Glutamatergic neuron (in vitro differentiated cells): ENCODE measurements at regions not wholly inside any gene's neighbourhood (a gene's known extent, or its start where the extent isn't known, plus 50 kb on each side); places are given as distances from the start of the nearest gene placed in this dataset.

Source experiments
- DNase-seq: peaks from one replicate; pipeline ENCODE4 v3.0.0; 2022
- H3K27ac Mint-ChIP-seq: one replicate; pipeline ENCODE4 v1.8.0; 2020; ENCODE audit warnings: mild to moderate bottlenecking, mixed read lengths, inconsistent platforms; ENCODE audit not compliant: unreplicated experiment
- H3K27me3 Mint-ChIP-seq: one replicate; pipeline ENCODE4 v1.8.0; 2020; ENCODE audit warnings: mild to moderate bottlenecking, moderate library complexity, mixed read lengths, inconsistent platforms; ENCODE audit not compliant: unreplicated experiment
- H3K36me3 Mint-ChIP-seq: one replicate; pipeline ENCODE4 v1.8.0; 2020; ENCODE audit warnings: mild to moderate bottlenecking, mixed read lengths, inconsistent platforms; ENCODE audit not compliant: unreplicated experiment
- H3K4me1 Mint-ChIP-seq: one replicate; pipeline ENCODE4 v1.8.0; 2020; ENCODE audit warnings: mild to moderate bottlenecking, low read depth, mixed read lengths, inconsistent platforms; ENCODE audit not compliant: unreplicated experiment
- H3K4me3 Mint-ChIP-seq: one replicate; pipeline ENCODE4 v1.8.0; 2020; ENCODE audit warnings: mild to moderate bottlenecking, mixed read lengths, inconsistent platforms; ENCODE audit not compliant: unreplicated experiment
- H3K9me3 Mint-ChIP-seq: one replicate; pipeline ENCODE4 v1.8.0; 2020; ENCODE audit warnings: mild to moderate bottlenecking, moderate library complexity, mixed read lengths, inconsistent platforms; ENCODE audit not compliant: unreplicated experiment
- CTCF ChIP-seq: fragments of 200-600 bp; sonication (generic); IDR thresholded peaks from one replicate; pipeline ENCODE4 v1.5.0; 2021; ENCODE audit not compliant: partially characterized antibody, unreplicated experiment

GRCh38 chr2:195319548-195320412 lies 337.2 kb upstream of the SLC39A10 start:
- no peaks in the 10 kb centered on the region for H3K36me3 Mint-ChIP-seq
- H3K9me3 Mint-ChIP-seq: no peaks in the 10 kb centered on the region
- H3K27ac Mint-ChIP-seq: no peak overlapping the region
- TF ChIP-seq CTCF: no peak
- no peak for DNase-seq
- H3K4me1 Mint-ChIP-seq: peaks cover 8% of the 10 kb centered on the region
- H3K27me3 Mint-ChIP-seq: no peaks in the 10 kb centered on the region
- H3K4me3 Mint-ChIP-seq: no peak overlapping the region

GRCh38 chr2:195319112-195319460 lies 337.9 kb upstream of the SLC39A10 start:
- TF ChIP-seq CTCF: no peak
- no peak for DNase-seq
- Mint-ChIP-seq H3K27ac (no peak overlapping the region), H3K4me1 (peaks cover 8% of the 10 kb centered on the region), H3K36me3 (no peaks in the 10 kb centered on the region), H3K9me3 (no peaks in the 10 kb centered on the region), H3K4me3 (no peak overlapping the region), H3K27me3 (no peaks in the 10 kb centered on the region)

- no peaks in the 10 kb centered on the region for H3K27me3 Mint-ChIP-seq
- no peaks in the 10 kb centered on the region for H3K9me3 Mint-ChIP-seq
- no peaks in the 10 kb centered on the region for H3K36me3 Mint-ChIP-seq
- no peak overlapping the region for H3K27ac Mint-ChIP-seq
- peaks cover 8% of the 10 kb centered on the region for H3K4me1 Mint-ChIP-seq
- no peak overlapping the region for H3K4me3 Mint-ChIP-seq
- no peak for DNase-seq
- TF ChIP-seq CTCF: peak; percentile 61
Measured at GRCh38 chr2:195318440-195319111, 338.4 kb upstream of the SLC39A10 start.

GRCh38 chr2:195317550-195317949 lies 339.5 kb upstream of the SLC39A10 start:
- H3K27me3 Mint-ChIP-seq: no peaks in the 10 kb centered on the region
- DNase-seq: no peak
- no peak overlapping the region for H3K4me3 Mint-ChIP-seq
- no peaks in the 10 kb centered on the region for H3K9me3 Mint-ChIP-seq
- no peak for TF ChIP-seq CTCF
- H3K36me3 Mint-ChIP-seq: no peaks in the 10 kb centered on the region
- H3K27ac Mint-ChIP-seq: no peak overlapping the region
- H3K4me1 Mint-ChIP-seq: peaks cover 8% of the 10 kb centered on the region

GRCh38 chr2:195316486-195316885 lies 340.5 kb upstream of the SLC39A10 start:
- H3K27me3 Mint-ChIP-seq: no peaks in the 10 kb centered on the region
- no peaks in the 10 kb centered on the region for H3K36me3 Mint-ChIP-seq
- peaks cover 11% of the 10 kb centered on the region for H3K4me1 Mint-ChIP-seq
- H3K9me3 Mint-ChIP-seq: no peaks in the 10 kb centered on the region
- TF ChIP-seq CTCF: no peak
- H3K27ac Mint-ChIP-seq: no peak overlapping the region
- H3K4me3 Mint-ChIP-seq: no peak overlapping the region
- DNase-seq: no peak
